ENCODE measurements at regions not wholly inside any gene's neighbourhood (a gene's known extent, or its start where the extent isn't known, plus 50 kb on each side); places are given as distances from the start of the nearest gene placed in this dataset.

- TF ChIP-seq ZIC2 (tag by site-specific recombination; IDR thresholded peaks at IDR 0.05) (no peak), ATF2 (tag by site-specific recombination; IDR thresholded peaks at IDR 0.05; ENCODE audit: low read depth) (no peak), ZBTB7A (tag by site-specific recombination; IDR thresholded peaks at IDR 0.05; ENCODE audit: low read depth) (no peak), CTCF (tag by site-specific recombination; IDR thresholded peaks at IDR 0.05) (no peak), REST (tag by site-specific recombination; IDR thresholded peaks at IDR 0.05) (no peak), ZNF416 (tag by site-specific recombination; IDR thresholded peaks at IDR 0.05) (no peak), ZNF324 (tag by site-specific recombination; IDR thresholded peaks at IDR 0.05) (no peak), PATZ1 (tag by site-specific recombination; IDR thresholded peaks at IDR 0.05) (no peak), ZNF704 (tag by site-specific recombination; IDR thresholded peaks at IDR 0.05) (no peak), ZNF133 (tag by site-specific recombination; IDR thresholded peaks at IDR 0.05) (no peak), ZNF292 (tag by site-specific recombination; IDR thresholded peaks at IDR 0.05; ENCODE audit: borderline replicate concordance, low read depth) (no peak), ZNF274 (IDR thresholded peaks at IDR 0.05; ENCODE audit: low read length) (no peak), ZNF274 (tag by site-specific recombination; IDR thresholded peaks at IDR 0.05; ENCODE audit: borderline replicate concordance) (no peak), ZNF792 (tag by site-specific recombination; IDR thresholded peaks at IDR 0.05) (no peak), KLF1 (tag by site-specific recombination; IDR thresholded peaks at IDR 0.05) (no peak)
Observed at GRCh38 chr2:144827404-144827803, 307.5 kb upstream of the ZEB2 start.

All from HEK293 (cell line).